Stimulated activated CD4-positive, alpha-beta T cell treated with anti-CD3 and anti-CD28 coated beads, Interleukin-4, amount 100 ng/mL, for 4 hours (primary cell): ENCODE measurements at regions not wholly inside any gene's neighbourhood (a gene's known extent, or its start where the extent isn't known, plus 50 kb on each side); places are given as distances from the start of the nearest gene placed in this dataset.

ENCODE experiments used
- DNase-seq, 2 experiments: peaks; one replicate each; pipeline ENCODE4 v3.0.0-alpha.2; 2020

DNA sequence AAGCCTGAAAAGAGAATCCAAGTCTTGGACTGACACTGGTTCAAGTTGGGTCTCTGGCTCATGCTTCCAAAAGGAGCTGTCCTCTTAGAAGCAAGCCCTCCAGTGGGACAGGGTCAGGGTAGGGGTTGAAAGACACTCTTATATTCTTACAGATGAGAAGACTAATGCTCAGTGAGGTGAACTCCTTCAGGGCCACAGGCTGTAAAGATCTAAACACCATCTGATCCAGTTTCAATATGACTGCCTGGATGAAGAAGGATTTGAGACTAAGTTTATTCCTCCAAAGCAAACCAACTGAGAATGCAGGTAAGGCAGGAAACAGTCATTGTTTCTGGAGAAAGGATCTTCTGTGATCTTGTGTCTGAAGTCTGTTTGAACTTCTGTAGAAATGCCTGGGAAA, 99.0 kb upstream of the TAB2 start:
- no peak for DNase-seq

GRCh38 chr6:149218915-149219314, 98.6 kb upstream of the TAB2 start:
- no peak for DNase-seq

- DNase-seq, result no peak
Measured at GRCh38 chr6:149220882-149221773, 96.4 kb upstream of the TAB2 start.

GRCh38 chr6:149221774-149222070, 95.8 kb upstream of the TAB2 start:
- DNase-seq, result no peak

GRCh38 chr6:149223120-149223903, 94.2 kb upstream of the TAB2 start:
- DNase-seq, result no peak

DNA sequence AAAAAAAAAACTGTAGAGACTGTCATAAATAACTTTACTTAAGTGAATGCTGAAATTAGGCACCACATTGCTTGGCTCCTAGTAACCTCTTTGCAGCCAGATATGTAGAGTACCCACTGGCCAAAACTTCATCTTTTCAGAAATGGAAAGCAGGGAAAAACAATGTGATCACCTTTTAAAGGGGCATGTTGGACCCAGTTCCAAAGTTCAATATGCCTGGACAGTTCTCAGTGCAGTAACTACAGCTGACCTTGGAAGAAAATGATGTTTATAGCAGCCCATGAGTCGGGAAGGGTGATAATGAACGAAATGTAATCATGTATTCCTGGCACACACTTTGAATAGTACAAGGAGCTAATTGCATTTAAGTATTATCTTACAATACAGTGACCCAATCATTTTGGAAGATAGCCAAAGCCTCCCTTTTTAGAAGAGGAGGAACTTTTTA, 93.6 kb upstream of the TAB2 start:
- DNase-seq, result no peak

DNA sequence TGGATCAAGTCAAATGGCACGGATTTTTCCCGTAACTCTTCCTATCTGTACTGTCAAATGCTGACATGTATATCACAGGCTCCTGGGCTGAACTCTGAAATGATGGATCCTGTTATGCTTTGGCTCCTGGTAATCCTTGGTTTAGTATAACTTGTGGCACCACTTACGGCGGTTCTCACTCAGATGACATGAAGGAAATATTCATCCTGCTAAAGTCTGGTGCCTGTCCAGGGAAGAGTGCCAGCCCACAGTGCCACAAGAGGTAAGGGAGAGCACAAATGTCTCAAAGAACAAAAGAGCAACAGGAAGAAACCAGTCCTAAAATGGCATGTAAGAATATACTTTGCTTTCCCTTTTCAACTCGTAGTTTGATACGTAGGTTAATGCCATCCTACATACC, 93.1 kb upstream of the TAB2 start:
- DNase-seq, result no peak

- no peak for DNase-seq
Measured at GRCh38 chr6:149225370-149225769, 92.1 kb upstream of the TAB2 start.

- no peak for DNase-seq
Measured at GRCh38 chr6:149225946-149226345, 91.6 kb upstream of the TAB2 start.

- no peak for DNase-seq
Measured at GRCh38 chr6:149227796-149228195, 89.7 kb upstream of the TAB2 start.

DNA sequence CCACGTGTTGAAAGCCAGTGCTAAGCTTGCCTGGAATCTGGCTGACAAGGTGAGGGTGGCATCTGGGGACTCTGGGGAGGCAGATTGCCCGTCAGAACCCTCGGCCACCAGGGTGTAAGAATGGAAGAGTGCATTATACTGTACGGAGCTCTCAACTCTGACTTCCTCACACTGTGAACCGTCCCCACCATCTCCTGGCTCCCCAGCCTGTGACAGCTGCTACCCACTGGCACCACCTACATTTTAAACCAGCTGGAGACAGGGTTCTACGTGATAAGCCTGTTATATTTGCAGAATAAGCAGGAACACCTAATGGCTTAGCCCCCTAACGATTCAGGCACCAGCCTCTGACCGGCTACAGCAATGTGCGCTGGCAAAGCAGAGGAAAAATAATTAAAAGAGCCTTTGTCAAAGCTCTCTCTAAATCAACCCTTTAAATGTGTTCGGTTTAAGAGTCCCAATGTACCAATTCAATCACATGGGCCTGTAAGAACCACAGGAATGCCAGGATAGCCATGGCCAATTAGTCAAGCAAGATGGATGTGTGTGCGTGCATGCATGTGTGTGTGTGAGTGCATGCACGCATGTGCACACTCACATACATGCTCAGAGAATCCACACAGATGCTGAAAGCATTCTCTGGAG, 89.1 kb upstream of the TAB2 start:
- DNase-seq, result no peak

GRCh38 chr6:149229096-149229495, 88.4 kb upstream of the TAB2 start:
- DNase-seq, result no peak

GRCh38 chr6:149230712-149231460, 86.6 kb upstream of the TAB2 start:
- no peak for DNase-seq

GRCh38 chr6:149231778-149232177, 85.7 kb upstream of the TAB2 start:
- DNase-seq, result no peak

DNA sequence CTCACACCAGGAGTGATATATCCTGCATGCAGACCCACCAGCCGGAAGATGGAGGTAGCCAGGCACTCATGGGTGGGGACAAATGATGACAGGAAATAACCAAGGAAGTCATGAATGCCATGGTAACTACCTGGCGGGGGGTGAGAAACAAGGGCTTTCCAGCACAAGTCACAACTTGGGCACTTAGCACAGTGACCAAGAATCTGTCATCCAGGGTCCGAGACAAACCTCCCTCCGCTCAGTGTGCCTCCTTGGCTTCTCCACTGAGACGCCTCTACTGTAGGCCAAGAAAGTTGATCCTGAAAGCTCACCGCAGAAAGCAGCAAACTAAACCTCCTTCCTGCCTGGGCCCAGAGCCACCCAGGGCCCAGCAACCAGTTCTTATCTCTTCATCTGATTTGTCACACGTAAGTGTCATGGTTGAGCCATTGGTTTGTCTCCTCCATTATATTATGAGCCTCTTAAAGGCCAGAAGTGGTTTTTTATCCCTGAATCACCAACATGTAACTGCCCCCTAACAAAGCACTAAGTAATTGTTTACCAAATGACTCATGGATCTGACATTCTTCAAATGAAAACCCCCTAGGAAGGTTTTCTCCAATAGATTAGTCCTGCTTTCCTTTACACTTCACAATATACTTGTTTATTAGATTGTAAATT, 84.3 kb upstream of the TAB2 start:
- DNase-seq, result peak in 1 of 2 experiments; percentile 42

- DNase-seq, result peak; percentile 16 to 27
Measured at GRCh38 chr6:149234051-149234962, 83.2 kb upstream of the TAB2 start.

GRCh38 chr6:149235130-149235561, 82.4 kb upstream of the TAB2 start:
- no peak for DNase-seq

DNA sequence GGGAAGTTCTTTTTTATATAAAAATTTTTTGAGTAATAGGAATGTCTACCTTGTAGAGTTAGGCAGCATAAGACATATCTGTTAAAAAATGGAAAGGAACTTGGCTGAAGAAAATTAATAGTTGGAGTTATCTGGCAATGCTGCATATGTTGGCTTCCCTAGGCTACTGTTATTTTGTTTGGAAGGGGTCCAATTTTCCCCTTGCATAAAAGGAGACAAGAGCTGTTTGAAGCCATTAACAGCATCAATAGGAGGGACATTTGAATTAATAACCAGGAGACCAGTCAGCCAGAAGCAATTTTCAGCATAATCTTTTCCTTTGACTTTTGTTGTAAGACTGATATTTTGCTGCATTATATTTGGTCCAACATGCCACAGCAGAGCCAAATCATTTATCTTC, 80.9 kb upstream of the TAB2 start:
- DNase-seq, result no peak

DNA sequence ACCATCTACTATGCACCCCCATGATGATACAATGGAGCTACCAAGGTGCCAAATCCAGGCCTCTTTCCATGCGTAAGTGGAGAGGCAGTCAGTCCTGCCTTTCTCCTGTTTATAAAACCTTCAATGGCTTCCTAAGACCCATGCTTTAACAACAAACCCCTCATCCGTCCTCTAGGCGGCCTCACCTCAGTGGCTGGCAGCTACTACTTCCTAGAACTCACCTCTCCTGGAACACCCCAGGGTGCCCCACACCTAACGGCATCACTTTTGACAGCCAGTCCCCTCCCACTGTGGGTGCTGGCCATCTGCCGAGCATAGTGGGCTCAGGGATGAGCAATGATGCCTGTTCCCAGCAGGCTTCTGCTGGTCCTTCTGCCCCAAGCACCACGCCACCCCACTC, 80.0 kb upstream of the TAB2 start:
- no peak for DNase-seq

DNA sequence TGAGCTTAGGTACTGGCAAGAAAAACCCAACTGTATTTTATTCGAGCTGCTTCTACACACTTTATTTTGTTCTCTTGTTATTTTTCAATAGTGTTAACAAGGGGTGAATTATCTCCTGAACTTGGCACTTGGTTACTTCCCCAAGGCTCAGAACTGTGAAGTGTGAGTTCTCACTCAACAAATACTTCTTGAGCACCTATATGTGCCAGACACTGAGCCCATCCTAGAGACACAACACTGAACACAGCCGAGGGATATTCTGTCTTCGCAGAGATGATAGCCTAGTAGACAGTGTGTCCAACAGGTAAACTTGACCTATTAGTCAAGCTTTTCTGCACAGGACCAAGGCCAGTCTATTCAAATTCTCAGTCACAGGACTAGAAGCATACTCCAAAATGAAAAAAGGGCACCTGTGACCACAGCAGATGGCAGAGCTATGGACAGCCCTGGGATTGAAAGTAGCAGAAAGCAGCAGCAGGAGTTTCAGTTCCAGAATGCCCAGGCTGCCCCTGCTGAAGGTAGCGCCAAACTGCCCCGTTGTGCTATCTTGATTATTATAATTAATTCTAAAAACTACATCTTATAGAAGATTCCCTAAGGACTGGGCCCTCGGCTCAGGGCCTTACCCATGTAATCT, 77.8 kb upstream of the TAB2 start:
- DNase-seq, result no peak

DNA sequence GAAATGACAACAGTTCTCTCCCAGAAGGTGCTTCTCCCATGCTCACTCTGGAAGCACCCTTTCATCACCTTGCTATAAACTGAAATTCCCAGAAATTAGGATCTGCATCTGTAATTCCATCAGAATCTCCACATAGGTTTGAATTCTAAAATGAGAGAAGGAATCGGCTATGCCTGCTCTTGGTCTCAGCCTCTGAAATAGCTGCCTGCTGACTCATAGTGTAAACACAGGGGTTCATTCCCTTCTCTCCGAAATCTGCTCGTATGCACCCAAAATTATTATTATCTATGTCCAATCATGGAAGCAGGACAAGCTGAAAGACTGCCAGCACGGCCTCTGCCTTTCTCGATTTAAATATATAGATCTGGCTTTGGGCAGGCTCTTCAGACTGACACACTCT, 74.6 kb upstream of the TAB2 start:
- DNase-seq, result no peak
